CD14-positive monocyte (primary cell): ENCODE measurements at regions not wholly inside any gene's neighbourhood (a gene's known extent, or its start where the extent isn't known, plus 50 kb on each side); places are given as distances from the start of the nearest gene placed in this dataset.

Experiments
- DNase-seq, 3 donors: peaks; one replicate each; pipeline ENCODE4 v3.0.0-alpha.2; 2011 to 2022
- H2AFZ ChIP-seq: 2 replicates; pipeline ENCODE4 v1.6.0; 2012; ENCODE audit warnings: mild to moderate bottlenecking, low read depth, low read length, inconsistent platforms; ENCODE audit not compliant: insufficient read depth, poor library complexity, severe bottlenecking
- H3K27ac ChIP-seq, 2 donors: 1 replicate in 1 of 2; 2 replicates in 1 of 2; pipeline ENCODE4 v1.5.1; 2012 to 2013; ENCODE audit warnings: low read length in 2 of 2, control low read depth in 1 of 2, inconsistent platforms in 1 of 2, low read depth in 1 of 2, mild to moderate bottlenecking in 1 of 2
- H3K27me3 ChIP-seq, 2 donors: one replicate each; pipeline versions ENCODE4 v1.6.0 to v1.6.1; 2011 to 2013; ENCODE audit warnings: low read length in 2 of 2; ENCODE audit not compliant: control insufficient read depth in 2 of 2, insufficient read depth in 2 of 2
- H3K36me3 ChIP-seq, 2 donors: replicated peaks in 1 of 2; 1 replicate in 1 of 2; 2 replicates in 1 of 2; pipeline versions ENCODE4 v1.5.1 to v1.6.1; 2012 to 2013; ENCODE audit warnings: low read length in 2 of 2, control low read depth in 1 of 2, inconsistent platforms in 1 of 2, mild to moderate bottlenecking in 1 of 2; ENCODE audit not compliant: insufficient read depth in 2 of 2, control insufficient read depth in 1 of 2
- H3K4me1 ChIP-seq, 2 donors: 1 replicate in 1 of 2; 2 replicates in 1 of 2; pipeline versions ENCODE4 v1.5.1 to v1.6.1; 2012 to 2013; ENCODE audit warnings: low read length in 2 of 2, control low read depth in 1 of 2, inconsistent platforms in 1 of 2, mild to moderate bottlenecking in 1 of 2, moderate library complexity in 1 of 2; ENCODE audit not compliant: insufficient read depth in 2 of 2, control insufficient read depth in 1 of 2
- H3K4me2 ChIP-seq: replicated peaks from 2 replicates; pipeline ENCODE3; 2012; ENCODE audit warnings: low read length, moderate library complexity, mild to moderate bottlenecking; ENCODE audit not compliant: poor library complexity, severe bottlenecking; ENCODE audit errors: extremely low read depth
- H3K4me3 ChIP-seq, 3 experiments: fragments of 200-600 bp in 1 of 3; sonication (generic) in 1 of 3; replicated peaks in 1 of 3; 1 replicate in 2 of 3; 2 replicates in 1 of 3; pipeline ENCODE4 v1.5.1; 2011 to 2013; ENCODE audit warnings: low read length in 3 of 3, mild to moderate bottlenecking in 3 of 3, control low read depth in 2 of 3, low read depth in 2 of 3, inconsistent platforms in 1 of 3, moderate library complexity in 1 of 3
- H3K79me2 ChIP-seq: 2 replicates; pipeline ENCODE4 v1.6.0; 2012; ENCODE audit warnings: mild to moderate bottlenecking, control low read depth, inconsistent platforms, low read length, moderate library complexity; ENCODE audit not compliant: insufficient read depth
- H3K9ac ChIP-seq: 2 replicates; pipeline ENCODE4 v1.6.0; 2017; ENCODE audit warnings: low read length, mild to moderate bottlenecking; ENCODE audit not compliant: insufficient read depth, poor library complexity, severe bottlenecking
- H3K9me3 ChIP-seq, 2 donors: replicated peaks in 1 of 2; 1 replicate in 1 of 2; 2 replicates in 1 of 2; pipeline versions ENCODE4 v1.5.1 to v1.6.1; 2012 to 2013; ENCODE audit warnings: low read length in 2 of 2, control low read depth in 1 of 2; ENCODE audit not compliant: control insufficient read depth in 1 of 2, insufficient read depth in 1 of 2
- H4K20me1 ChIP-seq: 2 replicates; pipeline ENCODE4 v1.6.0; 2012; ENCODE audit warnings: mild to moderate bottlenecking, low read length, control low read depth, moderate library complexity; ENCODE audit not compliant: insufficient read depth
- H3K27ac Mint-ChIP-seq, 7 donors: one replicate each; pipeline ENCODE4 v1.8.0; 2020; ENCODE audit warnings: mild to moderate bottlenecking in 7 of 7, mixed read lengths in 7 of 7, moderate library complexity in 6 of 7, inconsistent platforms in 2 of 7
- H3K27me3 Mint-ChIP-seq, 3 donors: one replicate each; pipeline ENCODE4 v1.8.0; 2021 to 2022; ENCODE audit warnings: low read depth in 3 of 3, mild to moderate bottlenecking in 3 of 3, mixed read lengths in 3 of 3, moderate library complexity in 3 of 3, inconsistent platforms in 1 of 3
- H3K36me3 Mint-ChIP-seq, 2 donors: one replicate each; pipeline ENCODE4 v1.8.0; 2020; ENCODE audit warnings: mixed read lengths in 2 of 2, inconsistent platforms in 1 of 2, mild to moderate bottlenecking in 1 of 2
- H3K4me1 Mint-ChIP-seq: one replicate; pipeline ENCODE4 v1.8.0; 2020; ENCODE audit warnings: mild to moderate bottlenecking, mixed read lengths
- H3K4me3 Mint-ChIP-seq, 2 donors: one replicate each; pipeline ENCODE4 v1.8.0; 2020; ENCODE audit warnings: mild to moderate bottlenecking in 2 of 2, mixed read lengths in 2 of 2, moderate library complexity in 1 of 2
- H3K9me3 Mint-ChIP-seq, 7 donors: one replicate each; pipeline ENCODE4 v1.8.0; 2020 to 2022; ENCODE audit warnings: mixed read lengths in 7 of 7, mild to moderate bottlenecking in 6 of 7, moderate library complexity in 6 of 7, inconsistent platforms in 2 of 7
- CTCF ChIP-seq: fragments of 200-600 bp; IDR thresholded peaks from one replicate; pipeline ENCODE4 v1.8.0; 2022; ENCODE audit warnings: antibody characterized with exemption, mild to moderate bottlenecking
- WGBS: methylation state at CpG from one replicate; pipeline ENCODE4 v1.1.5; 2013; ENCODE audit warnings: missing lambda C conversion rate; ENCODE audit not compliant: insufficient coverage; 5-methylcytosine and 5-hydroxymethylcytosine counted together
- intact Hi-C, 2 donors: fragments of 100-400 bp; cut with micrococcal nuclease; formaldehyde crosslinking; loops; one replicate each; pipeline versions ENCODE4 v1.15.0 to v1.15.1; 2023

- Histone ChIP-seq H3K9me3 (peaks cover 21 to 24% of the 10 kb centered on the region in 2 donors), H3K79me2 (no peaks in the 10 kb centered on the region), H3K4me2 (no peak overlapping the region), H2AFZ (no peak overlapping the region), H3K9ac (no peak overlapping the region), H3K27me3 (no peaks in the 10 kb centered on the region), H3K36me3 (no peaks in the 10 kb centered on the region), H3K27ac (no peak overlapping the region), H3K4me3 (no peak overlapping the region), H3K4me1 (no peaks in the 10 kb centered on the region), H4K20me1 (no peaks in the 10 kb centered on the region)
- Mint-ChIP-seq H3K4me1 (no peaks in the 10 kb centered on the region), H3K9me3 (peaks cover 2 to 22% (median 11%) of the 10 kb centered on the region in 7 donors), H3K27ac (no peak overlapping the region), H3K27me3 (no peaks in the 10 kb centered on the region), H3K4me3 (no peak overlapping the region), H3K36me3 (no peaks in the 10 kb centered on the region)
- WGBS = 100% methylated on average over 2 of the region's 2 CpGs
- intact Hi-C loops = no loop called here
- no peak for DNase-seq
- no peak for TF ChIP-seq CTCF
Observed at GRCh38 chr2:81002906-81003305, 698.4 kb upstream of the LRRTM1 start.

GRCh38 chr2:80987466-80987865 is 682.9 kb upstream of the LRRTM1 start:
- H4K20me1 ChIP-seq = no peaks in the 10 kb centered on the region
- H3K27ac ChIP-seq = no peak overlapping the region
- no peaks in the 10 kb centered on the region for H3K79me2 ChIP-seq
- no peak for TF ChIP-seq CTCF
- no peaks in the 10 kb centered on the region for H3K36me3 Mint-ChIP-seq
- no peak overlapping the region for H3K4me2 ChIP-seq
- no peak overlapping the region for H2AFZ ChIP-seq
- peaks cover 4 to 10% (median 5%) of the 10 kb centered on the region in 7 donors for H3K9me3 Mint-ChIP-seq
- H3K9ac ChIP-seq = no peak overlapping the region
- H3K27me3 ChIP-seq = no peaks in the 10 kb centered on the region
- WGBS = no CpG with 5 or more reads among the region's 2 CpGs
- H3K4me3 Mint-ChIP-seq = no peak overlapping the region
- no peak overlapping the region for H3K27ac Mint-ChIP-seq
- H3K4me1 ChIP-seq = no peaks in the 10 kb centered on the region
- no peaks in the 10 kb centered on the region for H3K4me1 Mint-ChIP-seq
- H3K9me3 ChIP-seq = peaks cover 9 to 19% of the 10 kb centered on the region in 2 donors
- DNase-seq = no peak
- intact Hi-C loops = no loop called here
- H3K36me3 ChIP-seq = no peaks in the 10 kb centered on the region
- H3K4me3 ChIP-seq = no peak overlapping the region
- peaks cover 0 to 1% (median 0%) of the 10 kb centered on the region in 3 donors for H3K27me3 Mint-ChIP-seq
